ENCODE measurements at regions not wholly inside any gene's neighbourhood (a gene's known extent, or its start where the extent isn't known, plus 50 kb on each side); places are given as distances from the start of the nearest gene placed in this dataset.

DNA sequence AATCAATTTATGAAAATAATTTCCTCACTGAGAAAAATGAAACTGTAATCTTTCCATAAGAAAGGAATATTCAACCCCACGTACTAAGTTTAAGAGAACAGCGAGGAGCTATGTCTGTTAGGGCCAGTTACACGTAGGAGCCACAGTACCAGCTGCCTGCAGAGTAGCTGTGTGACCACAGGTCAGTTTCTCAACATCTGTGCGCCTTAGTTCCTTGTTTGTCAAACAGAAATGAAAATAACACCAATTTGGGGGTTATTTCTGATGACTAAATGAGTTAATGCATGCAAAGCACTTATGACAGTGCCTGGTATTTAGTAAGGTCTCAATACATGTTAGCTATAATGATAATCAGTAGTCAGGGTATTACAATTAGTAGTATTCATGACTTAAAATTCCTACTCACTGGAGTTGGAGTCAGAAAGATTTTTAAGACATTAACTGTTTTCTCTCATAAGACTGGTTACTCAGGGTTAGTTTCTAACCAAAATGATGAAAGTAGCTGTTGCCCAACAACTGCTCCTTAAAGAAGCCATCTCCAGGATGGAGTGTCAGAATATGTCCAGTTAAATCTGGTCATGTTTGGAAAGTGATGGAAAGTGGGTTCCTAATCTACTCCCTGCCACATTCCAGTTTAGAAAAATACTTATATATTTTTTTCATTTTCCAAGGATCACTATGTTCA is 85.8 kb upstream of the ZNF648 start:
- TF ChIP-seq, protein P1, sequence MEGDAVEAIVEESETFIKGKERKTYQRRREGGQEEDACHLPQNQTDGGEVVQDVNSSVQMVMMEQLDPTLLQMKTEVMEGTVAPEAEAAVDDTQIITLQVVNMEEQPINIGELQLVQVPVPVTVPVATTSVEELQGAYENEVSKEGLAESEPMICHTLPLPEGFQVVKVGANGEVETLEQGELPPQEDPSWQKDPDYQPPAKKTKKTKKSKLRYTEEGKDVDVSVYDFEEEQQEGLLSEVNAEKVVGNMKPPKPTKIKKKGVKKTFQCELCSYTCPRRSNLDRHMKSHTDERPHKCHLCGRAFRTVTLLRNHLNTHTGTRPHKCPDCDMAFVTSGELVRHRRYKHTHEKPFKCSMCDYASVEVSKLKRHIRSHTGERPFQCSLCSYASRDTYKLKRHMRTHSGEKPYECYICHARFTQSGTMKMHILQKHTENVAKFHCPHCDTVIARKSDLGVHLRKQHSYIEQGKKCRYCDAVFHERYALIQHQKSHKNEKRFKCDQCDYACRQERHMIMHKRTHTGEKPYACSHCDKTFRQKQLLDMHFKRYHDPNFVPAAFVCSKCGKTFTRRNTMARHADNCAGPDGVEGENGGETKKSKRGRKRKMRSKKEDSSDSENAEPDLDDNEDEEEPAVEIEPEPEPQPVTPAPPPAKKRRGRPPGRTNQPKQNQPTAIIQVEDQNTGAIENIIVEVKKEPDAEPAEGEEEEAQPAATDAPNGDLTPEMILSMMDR (IDR thresholded peaks at IDR 0.05) = no peak
- no peak for TF ChIP-seq POLR2A (IDR thresholded peaks at IDR 0.05)
